Hepatocyte (in vitro differentiated cells): ENCODE measurements at regions not wholly inside any gene's neighbourhood (a gene's known extent, or its start where the extent isn't known, plus 50 kb on each side); places are given as distances from the start of the nearest gene placed in this dataset.

ENCODE experiments used
- EZH2 ChIP-seq: fragments of 200-600 bp; sonication (generic); IDR thresholded peaks from 2 replicates; pipeline ENCODE4 v1.6.1; 2016; ENCODE audit warnings: antibody characterized with exemption, mild to moderate bottlenecking, borderline replicate concordance
- EZH2phosphoT487 ChIP-seq: fragments of 200-600 bp; sonication (generic); IDR thresholded peaks from one replicate; pipeline ENCODE4 v1.6.1; 2018; ENCODE audit warnings: antibody characterized with exemption, mild to moderate bottlenecking, low read depth, moderate library complexity; ENCODE audit not compliant: unreplicated experiment, severe bottlenecking
- TF ChIP-seq, protein P1 (sequence below): fragments of 200-600 bp; sonication (generic); IDR thresholded peaks from 2 replicates; pipeline ENCODE4 v1.5.1; 2016; ENCODE audit warnings: antibody characterized with exemption, mild to moderate bottlenecking; ENCODE audit not compliant: poor library complexity

DNA sequence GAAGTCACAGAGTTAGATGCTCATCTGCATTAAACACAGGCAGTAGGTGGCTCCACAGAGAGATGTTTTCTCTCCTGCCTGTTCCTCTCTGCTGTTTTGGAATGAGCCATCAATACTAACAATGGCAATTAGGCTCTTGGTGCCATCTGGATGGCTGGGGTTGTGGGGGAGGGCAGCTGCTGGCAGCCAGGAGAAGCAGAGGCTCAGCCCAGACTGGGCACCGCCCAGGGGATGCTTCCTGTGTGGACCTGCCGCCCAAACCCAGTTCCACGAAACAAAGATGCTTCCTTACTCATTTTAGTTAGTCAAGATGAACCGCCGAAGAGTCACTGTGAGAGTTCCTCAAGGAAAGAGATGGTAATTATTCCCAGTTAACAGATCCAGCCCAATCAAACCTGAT lies 50.8 kb upstream of the PCDH8 start:
- TF ChIP-seq, protein P1, sequence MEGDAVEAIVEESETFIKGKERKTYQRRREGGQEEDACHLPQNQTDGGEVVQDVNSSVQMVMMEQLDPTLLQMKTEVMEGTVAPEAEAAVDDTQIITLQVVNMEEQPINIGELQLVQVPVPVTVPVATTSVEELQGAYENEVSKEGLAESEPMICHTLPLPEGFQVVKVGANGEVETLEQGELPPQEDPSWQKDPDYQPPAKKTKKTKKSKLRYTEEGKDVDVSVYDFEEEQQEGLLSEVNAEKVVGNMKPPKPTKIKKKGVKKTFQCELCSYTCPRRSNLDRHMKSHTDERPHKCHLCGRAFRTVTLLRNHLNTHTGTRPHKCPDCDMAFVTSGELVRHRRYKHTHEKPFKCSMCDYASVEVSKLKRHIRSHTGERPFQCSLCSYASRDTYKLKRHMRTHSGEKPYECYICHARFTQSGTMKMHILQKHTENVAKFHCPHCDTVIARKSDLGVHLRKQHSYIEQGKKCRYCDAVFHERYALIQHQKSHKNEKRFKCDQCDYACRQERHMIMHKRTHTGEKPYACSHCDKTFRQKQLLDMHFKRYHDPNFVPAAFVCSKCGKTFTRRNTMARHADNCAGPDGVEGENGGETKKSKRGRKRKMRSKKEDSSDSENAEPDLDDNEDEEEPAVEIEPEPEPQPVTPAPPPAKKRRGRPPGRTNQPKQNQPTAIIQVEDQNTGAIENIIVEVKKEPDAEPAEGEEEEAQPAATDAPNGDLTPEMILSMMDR = no peak
- TF ChIP-seq EZH2phosphoT487 = no peak
- no peak for TF ChIP-seq EZH2
